Liver (tissue), 8 donors: ENCODE measurements at regions not wholly inside any gene's neighbourhood (a gene's known extent, or its start where the extent isn't known, plus 50 kb on each side); places are given as distances from the start of the nearest gene placed in this dataset.

ENCODE experiments used
- DNase-seq: peaks from one replicate; pipeline ENCODE4 v3.0.0-alpha.2; 2017; ENCODE audit warnings: low spot score
- H3K27ac ChIP-seq, 2 donors: one replicate each; pipeline ENCODE4 v1.7.0; 2013; ENCODE audit warnings: inconsistent platforms in 2 of 2, low read length in 2 of 2, control low read depth in 1 of 2, low read depth in 1 of 2, mild to moderate bottlenecking in 1 of 2
- H3K27me3 ChIP-seq, 4 donors: one replicate each; pipeline versions ENCODE4 v1.6.1 to v1.7.0; 2013; ENCODE audit warnings: low read length in 3 of 4, inconsistent platforms in 1 of 4, mild to moderate bottlenecking in 1 of 4, moderate library complexity in 1 of 4; ENCODE audit not compliant: control insufficient read depth in 4 of 4, insufficient read depth in 4 of 4
- H3K36me3 ChIP-seq, 4 donors: one replicate each; pipeline versions ENCODE4 v1.6.1 to v1.7.0; 2013; ENCODE audit warnings: low read length in 3 of 4, mild to moderate bottlenecking in 3 of 4, low read depth in 1 of 4, moderate library complexity in 1 of 4; ENCODE audit not compliant: control insufficient read depth in 4 of 4, insufficient read depth in 3 of 4
- H3K4me1 ChIP-seq, 4 donors: one replicate each; pipeline versions ENCODE4 v1.6.1 to v1.7.0; 2013; ENCODE audit warnings: low read length in 3 of 4, mild to moderate bottlenecking in 3 of 4, moderate library complexity in 1 of 4; ENCODE audit not compliant: control insufficient read depth in 4 of 4, insufficient read depth in 4 of 4
- H3K4me3 ChIP-seq, 3 donors: one replicate each; pipeline versions ENCODE4 v1.6.1 to v1.7.0; 2013; ENCODE audit warnings: low read length in 3 of 3, control low read depth in 1 of 3, low read depth in 1 of 3, mild to moderate bottlenecking in 1 of 3
- H3K9ac ChIP-seq, 2 donors: one replicate each; pipeline ENCODE4 v1.7.0; 2013; ENCODE audit warnings: low read length in 2 of 2, mild to moderate bottlenecking in 2 of 2, moderate library complexity in 2 of 2, control low read depth in 1 of 2, low read depth in 1 of 2
- H3K9me3 ChIP-seq, 4 donors: one replicate each; pipeline versions ENCODE4 v1.6.1 to v1.7.0; 2013; ENCODE audit warnings: low read length in 3 of 4; ENCODE audit not compliant: control insufficient read depth in 4 of 4
- ATF3 ChIP-seq: IDR thresholded peaks from 2 replicates; pipeline ENCODE4 v1.6.1; 2016; ENCODE audit warnings: antibody characterized with exemption
- CTCF ChIP-seq: fragments of 150-350 bp; IDR thresholded peaks from 2 replicates; pipeline ENCODE4 v1.5.1; 2017; ENCODE audit warnings: improper control_type of control experiment, low read depth, low read length; ENCODE audit not compliant: missing input control
- EGR1 ChIP-seq, 2 donors: IDR thresholded peaks; 2 replicates each; pipeline ENCODE4 v1.6.1; 2016 to 2018; ENCODE audit warnings: antibody characterized with exemption in 2 of 2, low read depth in 2 of 2
- FOXA2 ChIP-seq: IDR thresholded peaks from 2 replicates; pipeline ENCODE4 v1.6.1; 2016; ENCODE audit warnings: antibody characterized with exemption
- GABPA ChIP-seq, 2 donors: IDR thresholded peaks in 1 of 2; conservative IDR thresholded peaks in 1 of 2; 2 replicates each; pipeline ENCODE4 v1.6.1; 2016; ENCODE audit warnings: antibody characterized with exemption in 2 of 2, mild to moderate bottlenecking in 1 of 2, moderate library complexity in 1 of 2
- HNF4A ChIP-seq, 2 donors: conservative IDR thresholded peaks; 2 replicates each; pipeline ENCODE4 v1.6.1; 2016; ENCODE audit warnings: antibody characterized with exemption in 2 of 2, mild to moderate bottlenecking in 2 of 2
- HNF4G ChIP-seq: IDR thresholded peaks from 2 replicates; pipeline ENCODE4 v1.6.1; 2016; ENCODE audit warnings: antibody characterized with exemption
- NR2F2 ChIP-seq: IDR thresholded peaks from 2 replicates; pipeline ENCODE4 v1.6.1; 2016; ENCODE audit warnings: antibody characterized with exemption
- RAD21 ChIP-seq, 2 donors: IDR thresholded peaks; 2 replicates each; pipeline ENCODE4 v1.6.1; 2016; ENCODE audit warnings: antibody characterized with exemption in 2 of 2, mild to moderate bottlenecking in 2 of 2
- REST ChIP-seq: IDR thresholded peaks from 2 replicates; pipeline ENCODE4 v1.6.1; 2016; ENCODE audit warnings: antibody characterized with exemption, mild to moderate bottlenecking
- RXRA ChIP-seq, 2 donors: IDR thresholded peaks; 2 replicates each; pipeline ENCODE4 v1.6.1; 2017 to 2018; ENCODE audit warnings: antibody characterized with exemption in 2 of 2, mild to moderate bottlenecking in 1 of 2
- SP1 ChIP-seq: IDR thresholded peaks from 2 replicates; pipeline ENCODE4 v1.6.1; 2018; ENCODE audit warnings: antibody characterized with exemption, mild to moderate bottlenecking
- TAF1 ChIP-seq: conservative IDR thresholded peaks from 2 replicates; pipeline ENCODE4 v1.6.1; 2016; ENCODE audit warnings: antibody characterized with exemption, mild to moderate bottlenecking
- YY1 ChIP-seq: IDR thresholded peaks from 2 replicates; pipeline ENCODE4 v1.6.1; 2016; ENCODE audit warnings: antibody characterized with exemption, mild to moderate bottlenecking
- ZBTB33 ChIP-seq: IDR thresholded peaks from 2 replicates; pipeline ENCODE4 v1.6.1; 2016; ENCODE audit warnings: antibody characterized with exemption
- WGBS: extraction: QIAGEN DNeasy Blood & Tissue Kit; methylation state at CpG from one replicate; pipeline ENCODE4 v1.1.7; 2013; 5-methylcytosine and 5-hydroxymethylcytosine counted together
- TF ChIP-seq, protein P1 (sequence below): IDR thresholded peaks from 2 replicates; pipeline ENCODE4 v1.6.1; 2016; ENCODE audit warnings: antibody characterized with exemption
- donor health status: healthy.
- donor health status: healthy.
- donor health status: healthy.
- donor health status: healthy.
- donor health status: healthy.

GRCh38 chr3:72494130-72494529, 354.1 kb downstream of the SHQ1 start:
- Histone ChIP-seq H3K9me3 (no peaks in the 10 kb centered on the region), H3K9ac (no peak overlapping the region), H3K27me3 (no peaks in the 10 kb centered on the region), H3K27ac (no peak overlapping the region), H3K36me3 (no peaks in the 10 kb centered on the region), H3K4me3 (no peak overlapping the region), H3K4me1 (no peaks in the 10 kb centered on the region)
- 96% methylated on average over 4 of the region's 4 CpGs for WGBS
- DNase-seq = no peak
- TF ChIP-seq SP1 (no peak), REST (no peak), EGR1 (IDR thresholded peaks at IDR 0.05; ENCODE audit: low read depth in 2 of 2) (no peak), ZBTB33 (no peak), HNF4A (conservative IDR thresholded peaks at IDR 0.05) (no peak), ATF3 (no peak), GABPA (IDR thresholded peaks at IDR 0.05 in 1 of 2, conservative IDR thresholded peaks at IDR 0.05 in 1 of 2) (no peak), RXRA (IDR thresholded peaks at IDR 0.05) (no peak), CTCF (no peak), YY1 (no peak), TAF1 (no peak), NR2F2 (no peak), HNF4G (no peak), FOXA2 (no peak), RAD21 (IDR thresholded peaks at IDR 0.05) (no peak)
- TF ChIP-seq, protein P1, sequence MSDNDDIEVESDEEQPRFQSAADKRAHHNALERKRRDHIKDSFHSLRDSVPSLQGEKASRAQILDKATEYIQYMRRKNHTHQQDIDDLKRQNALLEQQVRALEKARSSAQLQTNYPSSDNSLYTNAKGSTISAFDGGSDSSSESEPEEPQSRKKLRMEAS = no peak

DNA sequence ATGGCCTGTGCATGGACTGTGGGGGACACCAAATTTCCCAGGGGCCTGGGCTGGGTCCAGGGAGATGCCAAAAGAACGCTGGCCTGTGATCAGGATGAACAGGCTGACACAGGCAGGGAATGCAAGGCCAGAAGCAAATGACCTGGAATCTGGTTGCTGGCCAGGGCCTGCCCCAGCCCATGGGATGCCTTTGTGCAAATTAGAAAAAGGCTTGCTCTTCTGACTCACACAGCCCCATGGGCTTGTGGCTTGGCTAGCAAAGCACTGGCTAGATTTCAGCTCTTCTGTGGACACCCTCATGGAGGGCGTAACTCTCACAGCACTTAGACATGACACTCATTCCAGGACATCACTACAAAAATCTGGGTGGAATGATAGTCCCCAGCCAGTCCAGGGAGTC, 356.0 kb downstream of the SHQ1 start:
- WGBS = 86% methylated on average over 2 of the region's 2 CpGs
- Histone ChIP-seq H3K4me3 (no peak overlapping the region), H3K27me3 (no peaks in the 10 kb centered on the region), H3K9me3 (no peaks in the 10 kb centered on the region), H3K4me1 (no peaks in the 10 kb centered on the region), H3K36me3 (no peaks in the 10 kb centered on the region), H3K27ac (no peak overlapping the region), H3K9ac (no peak overlapping the region)
- TF ChIP-seq FOXA2 (no peak), HNF4G (no peak), CTCF (no peak), RXRA (IDR thresholded peaks at IDR 0.05) (no peak)
- no peak for DNase-seq
